Neural crest cell (in vitro differentiated cells): ENCODE measurements at regions not wholly inside any gene's neighbourhood (a gene's known extent, or its start where the extent isn't known, plus 50 kb on each side); places are given as distances from the start of the nearest gene placed in this dataset.

Experiments used
- DNase-seq: peaks from one replicate; pipeline ENCODE4 v3.0.0; 2021; ENCODE audit warnings: low read depth, mixed read lengths, low spot score
- H3K27ac Mint-ChIP-seq: one replicate; pipeline ENCODE4 v1.8.0; 2021; ENCODE audit warnings: mild to moderate bottlenecking, mixed read lengths; ENCODE audit not compliant: unreplicated experiment
- H3K27me3 Mint-ChIP-seq: 2 replicates; pipeline ENCODE4 v1.8.0; 2021; ENCODE audit warnings: low read depth, mild to moderate bottlenecking, mixed read lengths
- H3K36me3 Mint-ChIP-seq: 2 replicates; pipeline ENCODE4 v1.8.0; 2021; ENCODE audit warnings: low read depth, mild to moderate bottlenecking, mixed read lengths
- H3K4me1 Mint-ChIP-seq: 2 replicates; pipeline ENCODE4 v1.8.0; 2021; ENCODE audit warnings: mixed read lengths
- H3K4me3 Mint-ChIP-seq: one replicate; pipeline ENCODE4 v1.8.0; 2021; ENCODE audit warnings: mild to moderate bottlenecking, mixed read lengths
- H3K9me3 Mint-ChIP-seq: 2 replicates; pipeline ENCODE4 v1.8.0; 2021; ENCODE audit warnings: mixed read lengths
- TF ChIP-seq, protein P1 (sequence below): fragments of 200-600 bp; sonication (generic); conservative IDR thresholded peaks from 2 replicates; pipeline ENCODE4 v1.5.0; 2021; ENCODE audit warnings: antibody characterized with exemption, mild to moderate bottlenecking

DNA sequence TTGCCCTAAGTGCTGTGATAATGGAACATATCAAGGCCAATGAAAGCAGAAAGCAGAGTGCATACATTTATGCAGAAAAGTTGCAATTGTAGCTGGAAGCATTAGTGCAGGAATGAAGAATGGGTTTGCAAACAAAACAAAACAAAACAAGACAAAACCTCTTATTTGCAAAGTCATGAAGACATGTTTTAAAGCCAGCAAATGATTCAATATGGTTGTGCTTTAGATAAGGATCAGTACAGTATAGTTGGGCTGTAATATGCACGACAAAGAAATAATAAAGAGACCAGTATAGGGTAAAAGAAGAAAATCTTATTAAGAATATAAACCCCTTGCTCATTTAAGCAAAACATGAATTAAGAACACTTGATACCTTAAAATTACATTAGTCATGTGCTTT, 398.1 kb downstream of the KIF2B start:
- Mint-ChIP-seq H3K4me3 (no peak overlapping the region), H3K4me1 (peaks cover 30% of the 10 kb centered on the region), H3K9me3 (peaks cover 8% of the 10 kb centered on the region), H3K27ac (no peak overlapping the region), H3K36me3 (peaks cover 2% of the 10 kb centered on the region), H3K27me3 (no peaks in the 10 kb centered on the region)
- TF ChIP-seq, protein P1, sequence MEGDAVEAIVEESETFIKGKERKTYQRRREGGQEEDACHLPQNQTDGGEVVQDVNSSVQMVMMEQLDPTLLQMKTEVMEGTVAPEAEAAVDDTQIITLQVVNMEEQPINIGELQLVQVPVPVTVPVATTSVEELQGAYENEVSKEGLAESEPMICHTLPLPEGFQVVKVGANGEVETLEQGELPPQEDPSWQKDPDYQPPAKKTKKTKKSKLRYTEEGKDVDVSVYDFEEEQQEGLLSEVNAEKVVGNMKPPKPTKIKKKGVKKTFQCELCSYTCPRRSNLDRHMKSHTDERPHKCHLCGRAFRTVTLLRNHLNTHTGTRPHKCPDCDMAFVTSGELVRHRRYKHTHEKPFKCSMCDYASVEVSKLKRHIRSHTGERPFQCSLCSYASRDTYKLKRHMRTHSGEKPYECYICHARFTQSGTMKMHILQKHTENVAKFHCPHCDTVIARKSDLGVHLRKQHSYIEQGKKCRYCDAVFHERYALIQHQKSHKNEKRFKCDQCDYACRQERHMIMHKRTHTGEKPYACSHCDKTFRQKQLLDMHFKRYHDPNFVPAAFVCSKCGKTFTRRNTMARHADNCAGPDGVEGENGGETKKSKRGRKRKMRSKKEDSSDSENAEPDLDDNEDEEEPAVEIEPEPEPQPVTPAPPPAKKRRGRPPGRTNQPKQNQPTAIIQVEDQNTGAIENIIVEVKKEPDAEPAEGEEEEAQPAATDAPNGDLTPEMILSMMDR: no peak
- no peak for DNase-seq

DNA sequence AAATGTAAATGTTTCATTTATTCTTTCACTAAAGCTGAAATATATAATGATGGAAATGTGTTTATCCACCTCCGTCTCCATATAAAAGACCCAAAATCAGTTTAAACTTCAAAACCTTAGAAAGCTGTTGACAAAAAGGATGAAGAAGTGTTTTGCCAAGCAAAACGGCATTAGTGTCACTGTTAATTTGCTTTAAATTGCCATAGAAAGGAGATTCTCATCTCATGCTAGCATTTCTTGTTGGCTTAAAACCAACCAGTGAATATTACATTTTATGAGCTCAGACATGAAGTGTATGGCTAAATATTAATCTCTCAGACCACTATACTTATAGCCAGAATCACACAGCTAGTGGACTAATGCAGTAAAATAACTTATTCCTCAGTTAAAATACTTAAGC, 398.8 kb downstream of the KIF2B start:
- no peak overlapping the region for H3K4me3 Mint-ChIP-seq
- TF ChIP-seq, protein P1: no peak
- DNase-seq: no peak
- H3K27ac Mint-ChIP-seq: no peak overlapping the region
- H3K4me1 Mint-ChIP-seq: peaks cover 23% of the 10 kb centered on the region
- no peaks in the 10 kb centered on the region for H3K27me3 Mint-ChIP-seq
- peaks cover 2% of the 10 kb centered on the region for H3K36me3 Mint-ChIP-seq
- peaks cover 5% of the 10 kb centered on the region for H3K9me3 Mint-ChIP-seq

DNA sequence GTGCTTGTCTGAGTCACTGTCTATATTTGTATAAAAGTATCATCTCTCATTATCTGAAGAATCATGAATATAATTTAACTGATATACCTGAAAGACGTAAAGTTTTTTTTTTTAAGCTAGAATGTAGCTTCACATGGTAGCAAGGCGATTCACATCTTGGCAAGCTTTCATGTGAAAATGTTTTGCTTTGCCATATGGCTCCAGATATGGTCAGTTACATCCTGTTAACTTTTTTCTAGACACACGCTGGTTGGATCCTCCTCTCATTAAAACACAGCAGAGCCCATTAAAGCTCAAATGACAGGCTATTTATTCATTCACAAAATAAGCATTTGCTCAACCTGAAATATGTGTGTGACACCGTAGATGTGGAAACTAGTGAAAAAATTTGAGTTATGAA, 412.8 kb downstream of the KIF2B start:
- TF ChIP-seq, protein P1: no peak
- no peak for DNase-seq
- Mint-ChIP-seq H3K27me3 (no peaks in the 10 kb centered on the region), H3K36me3 (no peaks in the 10 kb centered on the region), H3K9me3 (peaks cover 7% of the 10 kb centered on the region), H3K4me3 (no peak overlapping the region), H3K4me1 (no peaks in the 10 kb centered on the region), H3K27ac (no peak overlapping the region)

DNA sequence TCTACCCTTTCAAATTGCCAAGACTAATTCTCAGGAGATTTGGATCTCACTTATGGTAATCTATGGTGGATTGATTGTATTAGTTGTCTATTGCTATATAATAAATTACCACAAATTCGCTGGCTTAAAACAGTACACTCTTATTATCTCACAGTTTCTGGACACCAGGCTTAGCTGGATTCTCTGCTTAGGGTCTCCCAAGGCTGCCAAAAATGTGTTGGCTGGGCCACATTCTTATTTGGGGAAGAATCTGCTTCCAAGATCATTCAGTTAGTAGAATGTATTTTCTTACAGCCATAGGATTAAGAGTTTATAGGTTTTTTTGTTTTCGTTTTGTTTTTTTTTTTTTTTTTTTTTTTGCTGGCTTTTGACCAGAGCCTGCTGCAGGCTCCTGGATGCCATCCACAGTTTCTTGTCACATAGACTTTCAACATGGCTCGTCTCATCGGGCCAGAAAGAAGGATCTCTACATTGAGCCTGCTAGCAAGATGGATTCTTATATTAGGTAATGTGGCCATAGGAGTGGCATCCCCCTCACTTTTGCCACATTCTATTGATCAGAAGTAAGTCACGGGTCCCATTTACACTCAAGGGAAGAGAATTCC, 415.3 kb downstream of the KIF2B start:
- no peak overlapping the region for H3K4me3 Mint-ChIP-seq
- no peaks in the 10 kb centered on the region for H3K36me3 Mint-ChIP-seq
- DNase-seq: no peak
- H3K9me3 Mint-ChIP-seq: peaks cover 10% of the 10 kb centered on the region
- TF ChIP-seq, protein P1: no peak
- H3K27ac Mint-ChIP-seq: no peak overlapping the region
- H3K4me1 Mint-ChIP-seq: no peaks in the 10 kb centered on the region
- H3K27me3 Mint-ChIP-seq: no peaks in the 10 kb centered on the region

DNA sequence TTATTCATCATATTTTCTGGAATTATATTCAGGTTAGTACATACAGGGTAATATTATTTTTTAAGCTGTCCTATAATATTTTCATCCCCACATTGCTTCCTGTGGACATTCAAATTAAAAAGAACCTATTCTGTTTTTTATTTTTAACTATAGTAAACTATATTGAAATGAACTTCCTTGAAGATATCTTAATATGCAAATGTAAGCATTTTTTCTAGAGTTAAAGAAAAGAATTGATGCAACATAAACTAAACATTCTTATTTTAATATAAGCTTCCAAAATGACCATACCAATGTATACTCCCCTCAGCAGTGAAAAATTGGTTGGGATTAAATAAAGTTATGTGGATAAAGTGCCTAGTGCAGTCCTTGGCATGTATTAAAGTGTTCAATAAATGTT, 416.6 kb downstream of the KIF2B start:
- no peaks in the 10 kb centered on the region for H3K4me1 Mint-ChIP-seq
- no peak for DNase-seq
- TF ChIP-seq, protein P1: no peak
- H3K4me3 Mint-ChIP-seq: no peak overlapping the region
- H3K9me3 Mint-ChIP-seq: peaks cover 8% of the 10 kb centered on the region
- no peak overlapping the region for H3K27ac Mint-ChIP-seq
- H3K27me3 Mint-ChIP-seq: no peaks in the 10 kb centered on the region
- H3K36me3 Mint-ChIP-seq: peaks cover 2% of the 10 kb centered on the region
